ENCODE measurements at regions not wholly inside any gene's neighbourhood (a gene's known extent, or its start where the extent isn't known, plus 50 kb on each side); places are given as distances from the start of the nearest gene placed in this dataset.

DNA sequence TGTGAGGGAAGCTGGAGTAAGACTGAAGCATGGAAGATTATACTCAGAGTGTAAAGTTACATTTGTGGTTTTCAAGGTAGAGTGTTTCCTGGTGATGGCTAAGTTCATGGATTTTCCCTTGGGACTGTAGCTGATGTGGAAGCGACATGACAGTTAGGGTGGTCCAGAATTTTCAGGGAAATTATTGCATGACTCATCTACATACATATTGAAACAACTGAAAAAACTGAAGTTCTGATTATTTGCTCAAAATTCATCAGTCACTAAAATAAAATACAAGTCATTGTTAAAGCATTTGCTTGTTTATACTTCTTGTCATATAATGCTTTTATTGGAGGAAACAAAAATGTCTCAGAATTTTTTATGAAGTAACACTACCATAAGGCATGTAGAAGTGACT lies 700.0 kb downstream of the RFPL4B start:
- Histone ChIP-seq H3K9me3 (ENCODE audit: insufficient read depth, low read depth, low read length) (no peaks in the 10 kb centered on the region), H3K27ac (ENCODE audit: low read length) (no peak overlapping the region), H3K36me3 (ENCODE audit: insufficient read depth, low read depth, low read length) (no peaks in the 10 kb centered on the region), H3K4me3 (ENCODE audit: low read length) (no peak overlapping the region), H3K4me1 (ENCODE audit: insufficient read depth, low read length) (peaks cover 16% of the 10 kb centered on the region; the same call in 1 of the 2 replicates), H3K9ac (ENCODE audit: low read depth, low read length) (no peak overlapping the region), H3K27me3 (ENCODE audit: insufficient read depth, low read length) (no peaks in the 10 kb centered on the region)

GRCh38 chr6:113047932-113048331 lies 700.8 kb downstream of the RFPL4B start:
- Histone ChIP-seq H3K27me3 (ENCODE audit: insufficient read depth, low read length) (no peaks in the 10 kb centered on the region), H3K9me3 (ENCODE audit: insufficient read depth, low read depth, low read length) (no peaks in the 10 kb centered on the region), H3K27ac (ENCODE audit: low read length) (no peak overlapping the region), H3K36me3 (ENCODE audit: insufficient read depth, low read depth, low read length) (no peaks in the 10 kb centered on the region), H3K4me3 (ENCODE audit: low read length) (no peak overlapping the region), H3K4me1 (ENCODE audit: insufficient read depth, low read length) (peaks cover 16% of the 10 kb centered on the region; the same call in 1 of the 2 replicates), H3K9ac (ENCODE audit: low read depth, low read length) (no peak overlapping the region)

DNA sequence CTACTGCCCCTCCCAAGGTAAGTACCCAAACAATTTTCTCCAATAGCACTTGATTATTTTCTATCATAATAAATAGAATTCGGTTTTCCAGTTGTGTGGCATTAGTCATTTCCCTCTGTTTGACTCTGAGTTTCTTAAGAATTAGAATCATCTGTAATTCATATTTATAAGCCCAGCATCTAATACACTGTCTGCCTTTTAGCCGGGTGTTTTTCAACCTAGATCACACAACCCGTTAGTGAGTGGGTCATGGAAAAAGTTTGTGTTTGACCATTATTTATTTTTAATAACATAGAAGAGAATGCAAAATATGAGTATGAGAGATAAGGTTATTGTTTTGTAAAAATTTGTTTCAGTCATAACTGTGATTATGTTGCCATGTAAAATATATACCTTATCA lies 701.6 kb downstream of the RFPL4B start:
- Histone ChIP-seq H3K27me3 (ENCODE audit: insufficient read depth, low read length) (no peaks in the 10 kb centered on the region), H3K36me3 (ENCODE audit: insufficient read depth, low read depth, low read length) (no peaks in the 10 kb centered on the region), H3K9me3 (ENCODE audit: insufficient read depth, low read depth, low read length) (no peaks in the 10 kb centered on the region), H3K9ac (ENCODE audit: low read depth, low read length) (no peak overlapping the region), H3K4me1 (ENCODE audit: insufficient read depth, low read length) (peaks cover 16% of the 10 kb centered on the region; the same call in 1 of the 2 replicates), H3K4me3 (ENCODE audit: low read length) (no peak overlapping the region), H3K27ac (ENCODE audit: low read length) (no peak overlapping the region)

DNA sequence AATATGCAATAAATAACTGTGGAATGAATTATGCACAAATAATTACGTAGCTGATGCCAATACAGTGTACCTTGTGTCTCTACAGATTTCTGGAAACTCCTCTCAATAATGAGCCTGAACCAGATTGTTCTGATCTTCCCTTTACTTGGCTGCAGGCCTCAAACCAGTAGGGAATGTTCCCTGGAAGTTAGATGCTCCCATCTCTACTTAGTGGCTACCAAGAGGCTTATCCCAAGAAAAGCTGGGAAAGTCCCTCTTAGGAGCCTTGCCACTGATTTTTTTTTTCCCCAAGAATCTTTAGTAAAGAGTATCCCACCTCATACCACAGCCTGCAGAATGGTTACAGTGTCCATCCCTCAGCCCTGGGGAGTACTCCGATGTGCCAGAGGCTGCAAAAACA lies 702.1 kb downstream of the RFPL4B start:
- Histone ChIP-seq H3K27ac (ENCODE audit: low read length) (no peak overlapping the region), H3K9ac (ENCODE audit: low read depth, low read length) (no peak overlapping the region), H3K4me1 (ENCODE audit: insufficient read depth, low read length) (peaks cover 16% of the 10 kb centered on the region; the same call in 1 of the 2 replicates), H3K36me3 (ENCODE audit: insufficient read depth, low read depth, low read length) (no peaks in the 10 kb centered on the region), H3K27me3 (ENCODE audit: insufficient read depth, low read length) (no peaks in the 10 kb centered on the region), H3K4me3 (ENCODE audit: low read length) (no peak overlapping the region), H3K9me3 (ENCODE audit: insufficient read depth, low read depth, low read length) (no peaks in the 10 kb centered on the region)

GRCh38 chr6:113050010-113050858 lies 703.1 kb downstream of the RFPL4B start:
- H3K4me3 ChIP-seq (ENCODE audit: low read length) = no peak overlapping the region; the same call in 1 of the 2 replicates
- no peak overlapping the region for H3K27ac ChIP-seq (ENCODE audit: low read length)
- H3K9ac ChIP-seq (ENCODE audit: low read depth, low read length) = no peak overlapping the region
- H3K36me3 ChIP-seq (ENCODE audit: insufficient read depth, low read depth, low read length) = no peaks in the 10 kb centered on the region
- H3K27me3 ChIP-seq (ENCODE audit: insufficient read depth, low read length) = no peaks in the 10 kb centered on the region
- no peaks in the 10 kb centered on the region for H3K9me3 ChIP-seq (ENCODE audit: insufficient read depth, low read depth, low read length)
- H3K4me1 ChIP-seq (ENCODE audit: insufficient read depth, low read length) = peaks cover 16% of the 10 kb centered on the region; the same call in 1 of the 2 replicates

DNA sequence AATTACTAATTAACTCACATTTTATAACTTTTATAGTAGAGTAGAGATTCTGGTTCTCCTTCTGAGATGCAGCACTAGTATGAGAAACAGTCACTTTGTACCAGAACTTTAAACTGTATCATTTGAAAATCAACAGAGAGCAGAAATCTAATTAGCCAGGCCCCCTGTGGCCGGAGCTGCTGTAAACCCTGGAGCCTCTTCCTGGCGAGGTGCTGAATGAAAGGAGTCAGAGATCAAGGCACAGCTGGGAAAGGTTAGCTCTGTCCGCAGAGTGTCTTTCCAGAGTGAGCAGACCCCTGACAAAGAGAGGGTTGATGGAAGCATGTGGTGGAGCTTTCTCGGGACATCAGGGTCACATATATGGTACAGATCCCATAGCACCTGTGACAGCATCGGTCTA lies 703.8 kb downstream of the RFPL4B start:
- no peaks in the 10 kb centered on the region for H3K9me3 ChIP-seq (ENCODE audit: insufficient read depth, low read depth, low read length)
- H3K4me3 ChIP-seq (ENCODE audit: low read length) = no peak overlapping the region
- no peak overlapping the region for H3K27ac ChIP-seq (ENCODE audit: low read length)
- peaks cover 16% of the 10 kb centered on the region; the same call in 1 of the 2 replicates for H3K4me1 ChIP-seq (ENCODE audit: insufficient read depth, low read length)
- H3K27me3 ChIP-seq (ENCODE audit: insufficient read depth, low read length) = no peaks in the 10 kb centered on the region
- H3K36me3 ChIP-seq (ENCODE audit: insufficient read depth, low read depth, low read length) = no peaks in the 10 kb centered on the region
- H3K9ac ChIP-seq (ENCODE audit: low read depth, low read length) = no peak overlapping the region

GRCh38 chr6:113052506-113052905 lies 705.4 kb downstream of the RFPL4B start:
- Histone ChIP-seq H3K9me3 (ENCODE audit: insufficient read depth, low read depth, low read length) (no peaks in the 10 kb centered on the region), H3K4me1 (ENCODE audit: insufficient read depth, low read length) (peaks cover 16% of the 10 kb centered on the region; the same call in 1 of the 2 replicates), H3K4me3 (ENCODE audit: low read length) (no peak overlapping the region), H3K9ac (ENCODE audit: low read depth, low read length) (no peak overlapping the region), H3K27me3 (ENCODE audit: insufficient read depth, low read length) (no peaks in the 10 kb centered on the region), H3K36me3 (ENCODE audit: insufficient read depth, low read depth, low read length) (no peaks in the 10 kb centered on the region), H3K27ac (ENCODE audit: low read length) (no peak overlapping the region)

DNA sequence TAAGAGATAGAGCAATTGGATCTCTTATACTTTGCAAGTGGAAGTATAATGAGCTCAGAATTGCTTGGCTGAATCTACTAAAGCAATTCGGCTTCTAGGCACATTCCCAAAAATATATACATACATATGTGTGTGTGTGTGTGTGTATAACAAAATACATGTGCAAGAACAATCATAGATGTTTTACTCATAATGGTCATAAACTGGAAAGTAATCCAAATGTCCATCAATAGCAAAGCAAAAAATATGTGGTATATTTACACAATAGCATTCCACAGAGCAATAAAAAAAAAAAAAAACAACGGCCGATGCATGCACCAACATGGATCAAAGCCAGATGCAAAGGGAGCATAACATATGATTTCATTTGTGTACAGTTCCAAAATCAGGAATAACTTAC lies 707.9 kb downstream of the RFPL4B start:
- Histone ChIP-seq H3K9ac (ENCODE audit: low read depth, low read length) (no peak overlapping the region), H3K36me3 (ENCODE audit: insufficient read depth, low read depth, low read length) (no peaks in the 10 kb centered on the region), H3K9me3 (ENCODE audit: insufficient read depth, low read depth, low read length) (no peaks in the 10 kb centered on the region), H3K4me3 (ENCODE audit: low read length) (no peak overlapping the region), H3K27me3 (ENCODE audit: insufficient read depth, low read length) (no peaks in the 10 kb centered on the region), H3K4me1 (ENCODE audit: insufficient read depth, low read length) (peaks cover 9% of the 10 kb centered on the region; the same call in 1 of the 2 replicates), H3K27ac (ENCODE audit: low read length) (no peak overlapping the region)

DNA sequence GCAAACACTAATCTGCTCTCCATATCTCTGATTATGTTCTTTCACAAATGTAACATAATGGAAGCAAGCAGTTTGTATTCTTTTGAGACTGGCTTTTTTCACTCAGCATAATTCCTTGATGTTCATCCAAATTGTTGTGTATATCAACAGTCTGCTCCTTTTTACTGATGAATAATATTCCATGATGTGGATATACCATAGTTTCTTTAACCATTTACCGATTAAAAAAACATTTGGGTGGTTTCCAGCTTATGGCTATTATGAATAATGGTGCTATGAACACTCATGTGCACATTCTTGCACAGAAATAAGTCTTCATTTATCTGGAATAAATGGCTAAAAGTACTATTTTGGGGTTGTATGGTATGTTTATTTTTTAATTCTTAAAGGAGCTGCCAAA lies 708.9 kb downstream of the RFPL4B start:
- H3K36me3 ChIP-seq (ENCODE audit: insufficient read depth, low read depth, low read length) = no peaks in the 10 kb centered on the region
- no peak overlapping the region for H3K27ac ChIP-seq (ENCODE audit: low read length)
- H3K4me3 ChIP-seq (ENCODE audit: low read length) = no peak overlapping the region
- H3K9ac ChIP-seq (ENCODE audit: low read depth, low read length) = no peak overlapping the region
- H3K4me1 ChIP-seq (ENCODE audit: insufficient read depth, low read length) = peaks cover 3% of the 10 kb centered on the region; the same call in 1 of the 2 replicates
- H3K9me3 ChIP-seq (ENCODE audit: insufficient read depth, low read depth, low read length) = no peaks in the 10 kb centered on the region
- no peaks in the 10 kb centered on the region for H3K27me3 ChIP-seq (ENCODE audit: insufficient read depth, low read length)

GRCh38 chr6:113057567-113058053 lies 710.5 kb downstream of the RFPL4B start:
- H3K9me3 ChIP-seq (ENCODE audit: insufficient read depth, low read depth, low read length) = no peaks in the 10 kb centered on the region
- no peaks in the 10 kb centered on the region for H3K4me1 ChIP-seq (ENCODE audit: insufficient read depth, low read length)
- no peak overlapping the region for H3K4me3 ChIP-seq (ENCODE audit: low read length)
- H3K36me3 ChIP-seq (ENCODE audit: insufficient read depth, low read depth, low read length) = no peaks in the 10 kb centered on the region
- H3K27me3 ChIP-seq (ENCODE audit: insufficient read depth, low read length) = no peaks in the 10 kb centered on the region
- no peak overlapping the region for H3K9ac ChIP-seq (ENCODE audit: low read depth, low read length)
- H3K27ac ChIP-seq (ENCODE audit: low read length) = no peak overlapping the region

DNA sequence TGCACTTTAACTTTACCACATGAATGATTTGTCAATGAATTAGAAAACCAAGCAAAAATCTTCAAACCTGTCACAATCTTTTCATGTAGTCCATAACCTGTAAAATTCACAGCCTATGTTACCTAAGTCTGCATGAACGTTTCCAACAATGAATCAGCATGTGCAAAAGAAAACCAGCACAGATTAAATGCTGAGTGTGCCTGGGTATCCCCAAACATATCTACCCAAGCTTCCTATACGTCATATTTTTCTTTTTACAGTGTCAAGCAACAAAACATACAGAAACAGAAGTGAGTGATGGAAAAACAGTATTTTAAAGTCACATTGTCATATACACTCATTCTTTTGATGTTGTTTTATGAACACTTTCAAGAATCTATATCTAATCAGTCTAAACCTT lies 713.5 kb downstream of the RFPL4B start:
- Histone ChIP-seq H3K27ac (ENCODE audit: low read length) (no peak overlapping the region), H3K27me3 (ENCODE audit: insufficient read depth, low read length) (no peaks in the 10 kb centered on the region), H3K36me3 (ENCODE audit: insufficient read depth, low read depth, low read length) (no peaks in the 10 kb centered on the region), H3K4me3 (ENCODE audit: low read length) (no peak overlapping the region), H3K9ac (ENCODE audit: low read depth, low read length) (no peak overlapping the region), H3K4me1 (ENCODE audit: insufficient read depth, low read length) (peaks cover 4% of the 10 kb centered on the region; the same call in 1 of the 2 replicates), H3K9me3 (ENCODE audit: insufficient read depth, low read depth, low read length) (no peaks in the 10 kb centered on the region)

DNA sequence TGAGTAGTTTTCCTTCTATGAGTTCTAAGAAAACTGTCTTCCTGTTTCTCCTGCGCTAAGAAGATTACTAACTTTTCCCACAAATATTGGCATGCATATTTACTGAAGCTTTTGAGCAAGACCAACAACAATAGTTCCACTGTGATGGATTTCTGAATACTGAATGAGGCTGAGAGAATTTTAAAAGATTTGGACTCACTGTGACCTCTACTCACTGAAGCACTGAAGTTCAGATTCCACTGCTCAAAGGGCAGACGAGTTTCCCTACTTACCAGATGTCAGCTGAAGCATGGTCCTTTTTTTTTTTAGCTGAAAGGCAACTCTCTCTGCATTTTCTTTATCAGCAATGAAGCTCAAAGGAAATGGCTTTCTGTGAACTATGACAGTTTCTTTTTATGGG lies 718.5 kb downstream of the RFPL4B start:
- no peak overlapping the region for H3K9ac ChIP-seq (ENCODE audit: low read depth, low read length)
- H3K4me3 ChIP-seq (ENCODE audit: low read length) = no peak overlapping the region
- no peak overlapping the region for H3K27ac ChIP-seq (ENCODE audit: low read length)
- H3K27me3 ChIP-seq (ENCODE audit: insufficient read depth, low read length) = no peaks in the 10 kb centered on the region
- no peaks in the 10 kb centered on the region for H3K9me3 ChIP-seq (ENCODE audit: insufficient read depth, low read depth, low read length)
- H3K36me3 ChIP-seq (ENCODE audit: insufficient read depth, low read depth, low read length) = no peaks in the 10 kb centered on the region
- H3K4me1 ChIP-seq (ENCODE audit: insufficient read depth, low read length) = peaks cover 12% of the 10 kb centered on the region; the same call in 1 of the 2 replicates

Measured in iPS-20b (cell line).